Hepatocyte (in vitro differentiated cells): ENCODE measurements at regions not wholly inside any gene's neighbourhood (a gene's known extent, or its start where the extent isn't known, plus 50 kb on each side); places are given as distances from the start of the nearest gene placed in this dataset.

Source experiments
- DNase-seq: peaks from one replicate; pipeline ENCODE4 v3.0.0-alpha.2; 2016; ENCODE audit warnings: low spot score
- H2AFZ ChIP-seq: fragments of 200-600 bp; sonication (generic); 2 replicates; pipeline ENCODE4 v1.6.0; 2016; ENCODE audit warnings: antibody characterized with exemption, mild to moderate bottlenecking
- H3K27ac ChIP-seq: fragments of 200-600 bp; sonication (generic); 2 replicates; pipeline ENCODE4 v1.5.1; 2016; ENCODE audit warnings: mild to moderate bottlenecking
- H3K27me3 ChIP-seq: fragments of 200-600 bp; sonication (generic); 2 replicates; pipeline ENCODE4 v1.6.1; 2016
- H3K36me3 ChIP-seq: fragments of 200-600 bp; sonication (generic); replicated peaks from 2 replicates; pipeline ENCODE4 v1.5.1; 2016; ENCODE audit warnings: low read depth; ENCODE audit not compliant: insufficient read depth
- H3K4me1 ChIP-seq: fragments of 200-600 bp; sonication (generic); 2 replicates; pipeline ENCODE4 v1.5.1; 2016; ENCODE audit warnings: mild to moderate bottlenecking, moderate library complexity; ENCODE audit not compliant: insufficient read depth
- H3K4me2 ChIP-seq: fragments of 200-600 bp; sonication (generic); 2 replicates; pipeline ENCODE4 v1.6.0; 2016
- H3K4me3 ChIP-seq: fragments of 200-600 bp; sonication (generic); 2 replicates; pipeline ENCODE4 v1.5.1; 2016; ENCODE audit warnings: mild to moderate bottlenecking
- H3K79me2 ChIP-seq: fragments of 200-600 bp; sonication (generic); 2 replicates; pipeline ENCODE4 v1.6.0; 2017; ENCODE audit warnings: mild to moderate bottlenecking
- H3K9me2 ChIP-seq: fragments of 200-600 bp; sonication (generic); replicated peaks from 2 replicates; pipeline ENCODE4 v1.6.0; 2017; ENCODE audit warnings: mild to moderate bottlenecking; ENCODE audit not compliant: insufficient read depth
- H3K9me3 ChIP-seq: fragments of 200-600 bp; sonication (generic); 2 replicates; pipeline ENCODE4 v1.5.1; 2016; ENCODE audit warnings: low read depth, mild to moderate bottlenecking
- H4K20me1 ChIP-seq: fragments of 200-600 bp; sonication (generic); 2 replicates; pipeline ENCODE4 v1.6.0; 2016; ENCODE audit warnings: mild to moderate bottlenecking; ENCODE audit not compliant: insufficient read depth, poor library complexity, severe bottlenecking
- CTCF ChIP-seq: fragments of 200-600 bp; sonication (generic); IDR thresholded peaks from 2 replicates; pipeline ENCODE4 v1.5.1; 2016; ENCODE audit warnings: antibody characterized with exemption, mild to moderate bottlenecking; ENCODE audit not compliant: poor library complexity
- EZH2 ChIP-seq: fragments of 200-600 bp; sonication (generic); IDR thresholded peaks from 2 replicates; pipeline ENCODE4 v1.6.1; 2016; ENCODE audit warnings: antibody characterized with exemption, mild to moderate bottlenecking, borderline replicate concordance
- EZH2phosphoT487 ChIP-seq: fragments of 200-600 bp; sonication (generic); IDR thresholded peaks from one replicate; pipeline ENCODE4 v1.6.1; 2018; ENCODE audit warnings: antibody characterized with exemption, mild to moderate bottlenecking, low read depth, moderate library complexity; ENCODE audit not compliant: unreplicated experiment, severe bottlenecking
- WGBS: methylation state at CpG from one replicate; pipeline ENCODE4 v1.1.6; 2016; ENCODE audit warnings: low lambda C conversion rate; ENCODE audit errors: missing lambda C conversion rate; 5-methylcytosine and 5-hydroxymethylcytosine counted together

GRCh38 chr16:9034056-9034455 is 57.4 kb upstream of the HAPSTR1 start:
- no peaks in the 10 kb centered on the region for H3K9me3 ChIP-seq
- H3K79me2 ChIP-seq, result no peaks in the 10 kb centered on the region
- no peak overlapping the region for H2AFZ ChIP-seq
- no peaks in the 10 kb centered on the region for H3K36me3 ChIP-seq
- H3K4me2 ChIP-seq, result no peak overlapping the region
- 82% methylated on average over 8 of the region's 8 CpGs for WGBS
- H4K20me1 ChIP-seq, result no peaks in the 10 kb centered on the region
- no peaks in the 10 kb centered on the region for H3K4me1 ChIP-seq
- H3K4me3 ChIP-seq, result no peak overlapping the region
- TF ChIP-seq EZH2phosphoT487 (no peak), EZH2 (no peak), CTCF (no peak)
- no peaks in the 10 kb centered on the region for H3K27me3 ChIP-seq
- no peak overlapping the region for H3K27ac ChIP-seq
- no peaks in the 10 kb centered on the region for H3K9me2 ChIP-seq
- DNase-seq, result no peak

- no peak overlapping the region for H3K4me2 ChIP-seq
- H3K9me3 ChIP-seq, result no peaks in the 10 kb centered on the region
- H4K20me1 ChIP-seq, result no peaks in the 10 kb centered on the region
- no peak overlapping the region for H2AFZ ChIP-seq
- WGBS, result 90% methylated on average over 5 of the region's 5 CpGs
- no peaks in the 10 kb centered on the region for H3K27me3 ChIP-seq
- H3K9me2 ChIP-seq, result no peaks in the 10 kb centered on the region
- no peak for DNase-seq
- H3K4me1 ChIP-seq, result no peaks in the 10 kb centered on the region
- no peaks in the 10 kb centered on the region for H3K36me3 ChIP-seq
- H3K4me3 ChIP-seq, result no peak overlapping the region
- TF ChIP-seq EZH2 (no peak), CTCF (no peak), EZH2phosphoT487 (no peak)
- H3K27ac ChIP-seq, result no peak overlapping the region
- H3K79me2 ChIP-seq, result no peaks in the 10 kb centered on the region
Observed at GRCh38 chr16:9035996-9036395, 55.4 kb upstream of the HAPSTR1 start.

- Histone ChIP-seq H3K4me1 (no peaks in the 10 kb centered on the region), H3K27me3 (no peaks in the 10 kb centered on the region), H4K20me1 (no peaks in the 10 kb centered on the region), H3K9me3 (no peaks in the 10 kb centered on the region), H3K79me2 (no peaks in the 10 kb centered on the region), H3K36me3 (no peaks in the 10 kb centered on the region), H3K9me2 (no peaks in the 10 kb centered on the region), H2AFZ (no peak overlapping the region), H3K4me2 (no peak overlapping the region), H3K27ac (no peak overlapping the region), H3K4me3 (no peak overlapping the region)
- no peak for TF ChIP-seq CTCF
- no peak for TF ChIP-seq EZH2phosphoT487
- no peak for TF ChIP-seq EZH2
- no peak for DNase-seq
- 67% methylated on average over 4 of the region's 4 CpGs for WGBS
Observed at GRCh38 chr16:9039210-9039609, 52.2 kb upstream of the HAPSTR1 start.

GRCh38 chr16:9040800-9041412 is 50.5 kb upstream of the HAPSTR1 start:
- Histone ChIP-seq H3K9me3 (no peaks in the 10 kb centered on the region), H3K79me2 (no peaks in the 10 kb centered on the region), H3K4me1 (no peaks in the 10 kb centered on the region), H3K27ac (no peak overlapping the region), H3K9me2 (no peaks in the 10 kb centered on the region), H3K27me3 (no peaks in the 10 kb centered on the region), H3K4me2 (no peak overlapping the region), H4K20me1 (no peaks in the 10 kb centered on the region), H3K36me3 (no peaks in the 10 kb centered on the region), H3K4me3 (no peak overlapping the region), H2AFZ (no peak overlapping the region)
- 90% methylated on average over 12 of the region's 12 CpGs for WGBS
- DNase-seq, result no peak
- TF ChIP-seq EZH2, result no peak
- no peak for TF ChIP-seq CTCF
- no peak for TF ChIP-seq EZH2phosphoT487
